GM13977 (cell line): ENCODE measurements at regions not wholly inside any gene's neighbourhood (a gene's known extent, or its start where the extent isn't known, plus 50 kb on each side); places are given as distances from the start of the nearest gene placed in this dataset.

Source experiments
- DNase-seq: peaks from one replicate; pipeline ENCODE4 v3.0.0; 2012; ENCODE audit warnings: low spot score
- in situ Hi-C: fragments of 300-500 bp; cut with MboI; formaldehyde crosslinking; loops from one replicate; pipeline ENCODE4 v1.12.0; 2022; ENCODE audit warnings: low sequenced_read_pairs, low pct_unique_long_range_greater_than_20kb, mixed read lengths, inconsistent platforms; ENCODE audit not compliant: unreplicated experiment
- TF ChIP-seq, protein P1 (sequence below): IDR thresholded peaks from 2 replicates; pipeline ENCODE4 v1.5.1; 2012; ENCODE audit warnings: mild to moderate bottlenecking, control low read depth; ENCODE audit not compliant: insufficient read depth; ENCODE audit errors: extremely low read depth, missing control alignments

- in situ Hi-C loops: no loop called here
- DNase-seq: no peak
- TF ChIP-seq, protein P1, sequence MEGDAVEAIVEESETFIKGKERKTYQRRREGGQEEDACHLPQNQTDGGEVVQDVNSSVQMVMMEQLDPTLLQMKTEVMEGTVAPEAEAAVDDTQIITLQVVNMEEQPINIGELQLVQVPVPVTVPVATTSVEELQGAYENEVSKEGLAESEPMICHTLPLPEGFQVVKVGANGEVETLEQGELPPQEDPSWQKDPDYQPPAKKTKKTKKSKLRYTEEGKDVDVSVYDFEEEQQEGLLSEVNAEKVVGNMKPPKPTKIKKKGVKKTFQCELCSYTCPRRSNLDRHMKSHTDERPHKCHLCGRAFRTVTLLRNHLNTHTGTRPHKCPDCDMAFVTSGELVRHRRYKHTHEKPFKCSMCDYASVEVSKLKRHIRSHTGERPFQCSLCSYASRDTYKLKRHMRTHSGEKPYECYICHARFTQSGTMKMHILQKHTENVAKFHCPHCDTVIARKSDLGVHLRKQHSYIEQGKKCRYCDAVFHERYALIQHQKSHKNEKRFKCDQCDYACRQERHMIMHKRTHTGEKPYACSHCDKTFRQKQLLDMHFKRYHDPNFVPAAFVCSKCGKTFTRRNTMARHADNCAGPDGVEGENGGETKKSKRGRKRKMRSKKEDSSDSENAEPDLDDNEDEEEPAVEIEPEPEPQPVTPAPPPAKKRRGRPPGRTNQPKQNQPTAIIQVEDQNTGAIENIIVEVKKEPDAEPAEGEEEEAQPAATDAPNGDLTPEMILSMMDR: no peak
Observed at GRCh38 chr3:88410259-88410658, 260.5 kb downstream of the C3orf38 start.

DNA sequence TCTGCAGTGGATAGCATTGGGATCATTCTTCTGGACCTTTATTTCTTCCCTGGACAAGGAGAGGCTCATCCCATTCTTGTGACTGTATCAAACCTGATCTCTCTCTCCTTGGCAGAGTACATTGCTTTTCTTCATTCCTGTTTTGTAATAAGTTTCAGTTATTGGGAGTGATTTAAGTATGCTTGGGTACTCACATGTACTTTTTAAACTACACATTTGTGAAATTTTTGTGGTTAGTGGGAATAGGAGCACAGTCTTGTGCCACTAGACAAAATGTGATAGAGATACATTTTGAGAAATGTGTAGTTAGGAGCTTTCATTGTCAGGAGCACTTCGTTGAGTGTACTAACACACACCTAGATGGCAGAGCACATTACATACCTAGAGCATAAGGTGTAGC lies 262.6 kb downstream of the C3orf38 start:
- in situ Hi-C loops: no loop called here
- TF ChIP-seq, protein P1: no peak
- no peak for DNase-seq

- TF ChIP-seq, protein P1: no peak
- DNase-seq: no peak
- in situ Hi-C loops: no loop called here
Observed at GRCh38 chr3:88416436-88416835, 266.7 kb downstream of the C3orf38 start.

DNA sequence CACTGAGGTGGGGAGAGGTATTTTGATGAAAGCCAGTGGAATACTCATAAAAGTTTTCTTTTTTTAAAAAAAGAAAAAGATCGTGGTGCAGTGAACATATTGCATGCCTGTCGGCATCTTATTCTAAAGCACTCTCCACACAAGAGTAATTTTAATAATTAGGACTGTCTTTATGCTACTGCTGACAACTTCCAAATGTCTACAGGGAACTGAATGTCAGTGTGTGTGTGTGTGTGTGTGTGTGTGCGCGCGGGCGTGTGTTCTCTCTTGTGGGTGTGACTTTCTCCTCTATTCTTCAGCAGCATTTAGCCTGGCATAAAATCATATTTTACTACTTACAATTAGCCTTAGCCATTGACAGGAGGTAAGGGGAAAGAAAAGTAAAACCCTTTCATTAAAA lies 268.5 kb downstream of the C3orf38 start:
- in situ Hi-C loops: no loop called here
- TF ChIP-seq, protein P1: no peak
- DNase-seq: no peak

DNA sequence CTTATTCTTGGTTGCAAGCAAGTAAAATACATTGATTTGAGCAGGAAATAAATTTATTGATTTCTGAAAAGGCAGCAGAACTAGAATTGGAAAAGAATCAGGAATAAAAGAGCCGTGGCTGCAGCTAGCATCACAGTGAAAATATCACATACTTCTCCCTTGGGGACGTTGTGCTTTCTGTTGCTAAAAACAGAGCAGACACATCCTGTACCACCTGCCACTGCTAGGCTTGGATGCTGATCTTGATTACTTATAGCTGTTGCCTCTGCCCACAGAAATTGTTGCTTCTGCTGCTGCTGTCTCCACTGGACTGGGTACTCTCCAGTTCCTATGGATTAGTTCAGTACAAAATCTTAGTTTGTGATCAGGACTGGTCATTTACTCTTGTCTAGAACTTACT lies 283.8 kb downstream of the C3orf38 start:
- DNase-seq: peak; percentile 52
- TF ChIP-seq, protein P1: no peak
- in situ Hi-C loops: no loop called here

GRCh38 chr3:88434001-88434400 lies 284.2 kb downstream of the C3orf38 start:
- in situ Hi-C loops: no loop called here
- no peak for DNase-seq
- TF ChIP-seq, protein P1: no peak

- in situ Hi-C loops: no loop called here
Observed at GRCh38 chr3:88440701-88441100, 290.9 kb downstream of the C3orf38 start.

More at GRCh38 chr3:88440701-88441100, 290.9 kb downstream of the C3orf38 start:
- TF ChIP-seq, protein P1: no peak
- DNase-seq: no peak
